A549 (cell line): ENCODE measurements at regions not wholly inside any gene's neighbourhood (a gene's known extent, or its start where the extent isn't known, plus 50 kb on each side); places are given as distances from the start of the nearest gene placed in this dataset.

ENCODE experiments used
- ATAC-seq, 2 experiments: fragments of 200-7000 bp in 1 of 2; fragments of >200 bp in 1 of 2; cut with Nextera tagmentation in 1 of 2; cut with Tn5 transposase in 1 of 2; 3 replicates each; pipeline versions ENCODE4 v1.8.0 to v1.9.1; 2018 to 2020; ENCODE audit warnings: mild to moderate bottlenecking in 1 of 2, moderate library complexity in 1 of 2
- CTCF ChIA-PET: fragments of 300-600 bp; sonication (Branson Sonifier 250); formaldehyde crosslinking; extraction: SDS; loops from one replicate; lab custom pipeline; 2021; ENCODE audit warnings: antibody characterized with exemption, inconsistent platforms; lab: Yijun Ruan, JAX
- POLR2A ChIA-PET: fragments of 350-600 bp; formaldehyde crosslinking; extraction: SDS; loops from one replicate; lab custom pipeline; 2021; ENCODE audit warnings: antibody characterized with exemption, inconsistent platforms; lab: Yijun Ruan, JAX
- DNase-seq, 2 experiments: peaks; one replicate each; pipeline versions ENCODE4 v3.0.0 to v3.0.0-alpha.2; 2011 to 2016; ENCODE audit warnings: low read depth in 1 of 2, low spot score in 1 of 2
- FAIRE-seq: peaks from 2 replicates; lab custom pipeline; 2011; peaks lifted over from hg19 to GRCh38; lab: Jason Lieb, UNC
- H3K27ac ChIP-seq, 2 experiments: fragments of >200 bp; sonication (Bioruptor Twin); formaldehyde crosslinking; 3 replicates each; pipeline ENCODE4 v1.5.1; 2016 to 2017
- H3K4me1 ChIP-seq: fragments of >200 bp; sonication (Bioruptor Twin); formaldehyde crosslinking; 3 replicates; pipeline ENCODE4 v1.6.1; 2016
- H3K4me2 ChIP-seq: fragments of >200 bp; sonication (Bioruptor Twin); formaldehyde crosslinking; 3 replicates; pipeline ENCODE4 v1.6.1; 2016
- H3K4me3 ChIP-seq: fragments of >200 bp; sonication (Bioruptor Twin); formaldehyde crosslinking; 3 replicates; pipeline ENCODE4 v1.5.1; 2016
- H3K9me3 ChIP-seq: fragments of >200 bp; sonication (Bioruptor Twin); formaldehyde crosslinking; 3 replicates; pipeline ENCODE4 v1.6.1; 2016
- ATOH8 ChIP-seq: fragments of 250-450 bp; sonication (Bioruptor Pico); IDR thresholded peaks from 2 replicates; pipeline ENCODE4 v1.5.0; 2020; ENCODE audit warnings: low read depth, mild to moderate bottlenecking, moderate library complexity
- BHLHE40 ChIP-seq: IDR thresholded peaks from 2 replicates; pipeline ENCODE4 v1.6.1; 2012; ENCODE audit warnings: low read depth, low read length, inconsistent platforms
- CHD2 ChIP-seq: fragments of 150-350 bp; IDR thresholded peaks from 2 replicates; pipeline ENCODE4 v1.6.1; 2014; ENCODE audit warnings: low read length; ENCODE audit not compliant: partially characterized antibody
- EHF ChIP-seq: fragments of 250-450 bp; sonication (Bioruptor Pico); IDR thresholded peaks from 2 replicates; pipeline ENCODE4 v1.5.0; 2020; ENCODE audit warnings: mild to moderate bottlenecking
- EHMT2 ChIP-seq: fragments of 200-600 bp; sonication (generic); IDR thresholded peaks from 2 replicates; pipeline ENCODE4 v1.6.1; 2016; ENCODE audit warnings: antibody characterized with exemption, low read depth, mild to moderate bottlenecking, moderate library complexity
- ESRRA ChIP-seq: fragments of 150-350 bp; IDR thresholded peaks from 2 replicates; pipeline ENCODE4 v1.6.1; 2014; ENCODE audit warnings: mild to moderate bottlenecking, low read length, borderline replicate concordance
- FOXS1 ChIP-seq: fragments of 250-450 bp; sonication (Bioruptor Pico); IDR thresholded peaks from 2 replicates; pipeline ENCODE4 v1.5.0; 2020; ENCODE audit warnings: mild to moderate bottlenecking, moderate library complexity
- HOXA7 ChIP-seq: fragments of 250-450 bp; sonication (Bioruptor Pico); IDR thresholded peaks from 2 replicates; pipeline ENCODE4 v1.5.0; 2020; ENCODE audit warnings: mild to moderate bottlenecking, moderate library complexity
- JUNB ChIP-seq: fragments of >200 bp; sonication (Bioruptor Twin); formaldehyde crosslinking; IDR thresholded peaks from 2 replicates; pipeline ENCODE4 v1.6.1; 2016
- KDM1A ChIP-seq: fragments of 200-600 bp; sonication (generic); IDR thresholded peaks from 2 replicates; pipeline ENCODE4 v1.6.1; 2016; ENCODE audit warnings: low read depth, mild to moderate bottlenecking
- KDM5A ChIP-seq: fragments of 200-600 bp; sonication (generic); IDR thresholded peaks from 2 replicates; pipeline ENCODE4 v1.6.1; 2016; ENCODE audit warnings: antibody characterized with exemption, mild to moderate bottlenecking
- MAFK ChIP-seq: fragments of 450-650 bp; IDR thresholded peaks from 2 replicates; pipeline ENCODE4 v1.6.1; 2014; ENCODE audit not compliant: partially characterized antibody
- NFE2L2 ChIP-seq: fragments of 150-350 bp; conservative IDR thresholded peaks from 2 replicates; pipeline ENCODE4 v1.6.1; 2014; ENCODE audit warnings: low read length
- NPAS2 ChIP-seq: fragments of 250-450 bp; sonication (Bioruptor Pico); IDR thresholded peaks from 2 replicates; pipeline ENCODE4 v1.8.0; 2022; ENCODE audit warnings: mild to moderate bottlenecking, moderate library complexity, borderline replicate concordance
- NR3C1 ChIP-seq: fragments of >200 bp; sonication (Bioruptor Twin); formaldehyde crosslinking; IDR thresholded peaks from 3 replicates; pipeline ENCODE4 v1.6.1; 2017
- PHF8 ChIP-seq: fragments of 200-600 bp; sonication (generic); IDR thresholded peaks from 2 replicates; pipeline ENCODE4 v1.6.1; 2016; ENCODE audit warnings: low read depth, mild to moderate bottlenecking, antibody characterized with exemption, moderate library complexity, borderline replicate concordance
- POLR2A ChIP-seq: IDR thresholded peaks from 2 replicates; pipeline ENCODE4 v1.6.1; 2012; ENCODE audit warnings: mild to moderate bottlenecking, low read length
- RAD21 ChIP-seq, 2 experiments: fragments of >200 bp in 1 of 2; sonication (Bioruptor Twin) in 1 of 2; formaldehyde crosslinking in 1 of 2; IDR thresholded peaks in 1 of 2; conservative IDR thresholded peaks in 1 of 2; 2 replicates in 1 of 2; 3 replicates in 1 of 2; pipeline ENCODE4 v1.6.1; 2012 to 2018; ENCODE audit warnings: inconsistent platforms in 1 of 2
- RFX5 ChIP-seq: fragments of 450-650 bp; IDR thresholded peaks from 2 replicates; pipeline ENCODE4 v1.7.1; 2014; ENCODE audit warnings: antibody characterized with exemption, mild to moderate bottlenecking, moderate library complexity
- RNF2 ChIP-seq: fragments of 200-600 bp; sonication (generic); IDR thresholded peaks from 2 replicates; pipeline ENCODE4 v1.6.1; 2016; ENCODE audit warnings: low read depth, mild to moderate bottlenecking, antibody characterized with exemption, moderate library complexity, borderline replicate concordance
- SMC3 ChIP-seq: fragments of >200 bp; sonication (Bioruptor Twin); formaldehyde crosslinking; IDR thresholded peaks from 3 replicates; pipeline ENCODE4 v1.6.1; 2018; ENCODE audit warnings: inconsistent platforms
- SREBF2 ChIP-seq: fragments of 450-650 bp; IDR thresholded peaks from 2 replicates; pipeline ENCODE4 v1.6.1; 2014; ENCODE audit warnings: mild to moderate bottlenecking, moderate library complexity
- ZC3H11A ChIP-seq: fragments of 450-650 bp; IDR thresholded peaks from 2 replicates; pipeline ENCODE4 v1.6.1; 2014; ENCODE audit warnings: antibody characterized with exemption, mild to moderate bottlenecking
- ZFP36 ChIP-seq: fragments of 450-650 bp; IDR thresholded peaks from 2 replicates; pipeline ENCODE4 v1.6.1; 2014; ENCODE audit warnings: borderline replicate concordance; ENCODE audit not compliant: partially characterized antibody
- ZNF302 ChIP-seq: fragments of 250-450 bp; sonication (Bioruptor Pico); IDR thresholded peaks from 2 replicates; pipeline ENCODE4 v1.9.0; 2021; ENCODE audit warnings: inconsistent platforms, mild to moderate bottlenecking, moderate library complexity
- WGBS: methylation state at CpG from one replicate; pipeline ENCODE4 v1.1.6; 2017; ENCODE audit errors: missing lambda C conversion rate; 5-methylcytosine and 5-hydroxymethylcytosine counted together
- TF ChIP-seq, protein P1 (sequence below): IDR thresholded peaks from 2 replicates; pipeline ENCODE4 v1.6.1; 2012; ENCODE audit warnings: low read depth, borderline replicate concordance
- TF ChIP-seq, protein P2 (sequence below): fragments of 200-600 bp; sonication (generic); IDR thresholded peaks from 2 replicates; pipeline ENCODE4 v1.6.1; 2016; ENCODE audit warnings: antibody characterized with exemption, mild to moderate bottlenecking, moderate library complexity

DNA sequence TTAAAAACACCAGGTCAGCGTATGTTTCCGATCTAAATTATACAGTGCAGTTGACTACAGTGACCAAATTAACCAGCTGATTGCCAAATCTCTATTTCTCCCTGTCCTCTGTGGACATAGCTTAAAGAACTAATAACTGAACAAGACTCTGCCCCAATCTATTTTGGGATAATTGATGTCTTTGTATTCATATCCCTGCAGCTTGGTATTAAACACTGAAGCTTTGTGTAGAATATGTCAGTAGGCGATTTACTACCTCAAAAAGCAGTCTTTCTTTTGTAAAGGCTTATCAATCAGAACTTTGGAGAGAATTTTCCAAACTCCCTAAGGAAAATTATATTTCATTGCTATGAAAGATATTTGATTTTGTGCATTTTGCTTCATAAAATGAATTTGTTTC lies 258.2 kb downstream of the SOX2 start:
- H3K4me1 ChIP-seq: no peaks in the 10 kb centered on the region
- FAIRE-seq (no peak), ATAC-seq (no peak), DNase-seq (no peak)
- POLR2A ChIA-PET: no interaction called here
- H3K27ac ChIP-seq: no peak overlapping the region
- WGBS: 86% methylated on average over 3 of the region's 3 CpGs
- H3K4me2 ChIP-seq: no peak overlapping the region
- CTCF ChIA-PET: no interaction called here
- H3K4me3 ChIP-seq: no peak overlapping the region
- TF ChIP-seq RFX5: no peak
- no peak for TF ChIP-seq POLR2A
- TF ChIP-seq EHF (CRISPR knock-in tag): no peak
- no peak for TF ChIP-seq FOXS1
- no peak for TF ChIP-seq RNF2
- TF ChIP-seq, protein P1, sequence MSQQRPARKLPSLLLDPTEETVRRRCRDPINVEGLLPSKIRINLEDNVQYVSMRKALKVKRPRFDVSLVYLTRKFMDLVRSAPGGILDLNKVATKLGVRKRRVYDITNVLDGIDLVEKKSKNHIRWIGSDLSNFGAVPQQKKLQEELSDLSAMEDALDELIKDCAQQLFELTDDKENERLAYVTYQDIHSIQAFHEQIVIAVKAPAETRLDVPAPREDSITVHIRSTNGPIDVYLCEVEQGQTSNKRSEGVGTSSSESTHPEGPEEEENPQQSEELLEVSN: no peak
- TF ChIP-seq ZC3H11A: no peak
- no peak for TF ChIP-seq EHMT2
- TF ChIP-seq, protein P2, sequence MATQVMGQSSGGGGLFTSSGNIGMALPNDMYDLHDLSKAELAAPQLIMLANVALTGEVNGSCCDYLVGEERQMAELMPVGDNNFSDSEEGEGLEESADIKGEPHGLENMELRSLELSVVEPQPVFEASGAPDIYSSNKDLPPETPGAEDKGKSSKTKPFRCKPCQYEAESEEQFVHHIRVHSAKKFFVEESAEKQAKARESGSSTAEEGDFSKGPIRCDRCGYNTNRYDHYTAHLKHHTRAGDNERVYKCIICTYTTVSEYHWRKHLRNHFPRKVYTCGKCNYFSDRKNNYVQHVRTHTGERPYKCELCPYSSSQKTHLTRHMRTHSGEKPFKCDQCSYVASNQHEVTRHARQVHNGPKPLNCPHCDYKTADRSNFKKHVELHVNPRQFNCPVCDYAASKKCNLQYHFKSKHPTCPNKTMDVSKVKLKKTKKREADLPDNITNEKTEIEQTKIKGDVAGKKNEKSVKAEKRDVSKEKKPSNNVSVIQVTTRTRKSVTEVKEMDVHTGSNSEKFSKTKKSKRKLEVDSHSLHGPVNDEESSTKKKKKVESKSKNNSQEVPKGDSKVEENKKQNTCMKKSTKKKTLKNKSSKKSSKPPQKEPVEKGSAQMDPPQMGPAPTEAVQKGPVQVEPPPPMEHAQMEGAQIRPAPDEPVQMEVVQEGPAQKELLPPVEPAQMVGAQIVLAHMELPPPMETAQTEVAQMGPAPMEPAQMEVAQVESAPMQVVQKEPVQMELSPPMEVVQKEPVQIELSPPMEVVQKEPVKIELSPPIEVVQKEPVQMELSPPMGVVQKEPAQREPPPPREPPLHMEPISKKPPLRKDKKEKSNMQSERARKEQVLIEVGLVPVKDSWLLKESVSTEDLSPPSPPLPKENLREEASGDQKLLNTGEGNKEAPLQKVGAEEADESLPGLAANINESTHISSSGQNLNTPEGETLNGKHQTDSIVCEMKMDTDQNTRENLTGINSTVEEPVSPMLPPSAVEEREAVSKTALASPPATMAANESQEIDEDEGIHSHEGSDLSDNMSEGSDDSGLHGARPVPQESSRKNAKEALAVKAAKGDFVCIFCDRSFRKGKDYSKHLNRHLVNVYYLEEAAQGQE: no peak
- TF ChIP-seq PHF8: no peak
- no peaks in the 10 kb centered on the region for H3K9me3 ChIP-seq

- WGBS: 64% methylated on average over 2 of the region's 2 CpGs
- CTCF ChIA-PET: no interaction called here
- POLR2A ChIA-PET: no interaction called here
- no peak for FAIRE-seq
- no peak for DNase-seq
- no peak overlapping the region for H3K4me3 ChIP-seq
- no peak overlapping the region for H3K4me2 ChIP-seq
- H3K9me3 ChIP-seq: no peaks in the 10 kb centered on the region
- ATAC-seq: no peak
- H3K27ac ChIP-seq: no peak overlapping the region
- TF ChIP-seq NPAS2 (no peak), HOXA7 (CRISPR knock-in tag) (no peak), JUNB (no peak), SREBF2 (no peak), POLR2A (no peak), ATOH8 (no peak), KDM5A (no peak), RAD21 (conservative IDR thresholded peaks at IDR 0.05 in 1 of 2, IDR thresholded peaks at IDR 0.05 in 1 of 2) (no peak), MAFK (no peak), KDM1A (no peak), BHLHE40 (no peak), ZNF302 (CRISPR knock-in tag) (no peak), NFE2L2 (no peak)
- no peaks in the 10 kb centered on the region for H3K4me1 ChIP-seq
Observed at GRCh38 chr3:181971424-181971823, 259.7 kb downstream of the SOX2 start.

- Histone ChIP-seq H3K4me3 (no peak overlapping the region), H3K4me1 (no peaks in the 10 kb centered on the region), H3K27ac (no peak overlapping the region), H3K9me3 (no peaks in the 10 kb centered on the region), H3K4me2 (no peak overlapping the region)
- ATAC-seq (no peak), DNase-seq (no peak), FAIRE-seq (no peak)
- ChIA-PET POLR2A (no interaction called here), CTCF (no interaction called here)
- WGBS: 65% methylated on average over 2 of the region's 2 CpGs
- TF ChIP-seq CHD2 (no peak), ZC3H11A (no peak), EHF (CRISPR knock-in tag) (no peak), SMC3 (no peak), ESRRA (no peak), ZFP36 (no peak), NR3C1 (no peak), FOXS1 (no peak), HOXA7 (CRISPR knock-in tag) (no peak), ATOH8 (no peak)
- TF ChIP-seq, protein P1: no peak
Observed at GRCh38 chr3:181974198-181974597, 262.5 kb downstream of the SOX2 start.
